ENCODE measurements at regions not wholly inside any gene's neighbourhood (a gene's known extent, or its start where the extent isn't known, plus 50 kb on each side); places are given as distances from the start of the nearest gene placed in this dataset.

- H3K14ac ChIP-seq (ENCODE audit: low read length), result no peak overlapping the region
- H2AK5ac ChIP-seq (ENCODE audit: low read length), result no peak overlapping the region
- no peak overlapping the region for H2BK5ac ChIP-seq (ENCODE audit: low read depth, low read length, poor library complexity)
- H3K79me2 ChIP-seq (ENCODE audit: control insufficient read depth, insufficient read depth, low read length, poor library complexity), result no peaks in the 10 kb centered on the region
- no peak overlapping the region for H4K91ac ChIP-seq (ENCODE audit: low read depth, low read length)
- peaks cover 17 to 18% of the 10 kb centered on the region in 2 experiments for H3K4me1 ChIP-seq (ENCODE audit: control insufficient read depth in 1 of 2, insufficient read depth in 2 of 2, low read length in 2 of 2)
- no peak overlapping the region for H3K23ac ChIP-seq (ENCODE audit: low read length)
- H4K8ac ChIP-seq (ENCODE audit: low read depth, low read length), result no peak overlapping the region
- peaks cover 8% of the 10 kb centered on the region for H3K79me1 ChIP-seq (ENCODE audit: low read length)
- H3K9ac ChIP-seq (ENCODE audit: low read length), result no peak overlapping the region
- H3K18ac ChIP-seq (ENCODE audit: low read length), result no peak overlapping the region
- no peak overlapping the region for H2AFZ ChIP-seq (ENCODE audit: insufficient read depth, low read length, poor library complexity)
- H3K4ac ChIP-seq (ENCODE audit: low read depth, low read length), result no peak overlapping the region
- H3K27ac ChIP-seq (ENCODE audit: low read depth, low read length), result no peak overlapping the region
- H3K36me3 ChIP-seq (ENCODE audit: control insufficient read depth in 1 of 2, insufficient read depth in 2 of 2, low read length in 2 of 2), result no peaks in the 10 kb centered on the region
- H3K4me3 ChIP-seq (ENCODE audit: low read depth, low read length), result no peak overlapping the region
- no peak overlapping the region for H3K4me2 ChIP-seq (ENCODE audit: low read length)
- no peak overlapping the region for H2BK120ac ChIP-seq (ENCODE audit: insufficient read depth, low read length, poor library complexity)
- no peaks in the 10 kb centered on the region for H3K27me3 ChIP-seq (ENCODE audit: insufficient read depth, low read length)
- H4K12ac ChIP-seq (ENCODE audit: low read depth, low read length), result no peak overlapping the region
- DNase-seq, result no peak
- no CpG with 5 or more reads among the region's 4 CpGs for WGBS (ENCODE audit: extremely low coverage, insufficient coverage, insufficient read length)
- H2BK12ac ChIP-seq (ENCODE audit: low read length), result no peak overlapping the region
- no peaks in the 10 kb centered on the region for H3K9me3 ChIP-seq (ENCODE audit: insufficient read depth, low read depth, low read length)
These were observed 393.7 kb downstream of the FOXO1 start for GRCh38 chr13:40272776-40273139.

GRCh38 chr13:40273253-40274025 is 393.0 kb downstream of the FOXO1 start:
- Histone ChIP-seq H3K9ac (ENCODE audit: low read length) (no peak overlapping the region), H3K4me1 (ENCODE audit: control insufficient read depth in 1 of 2, insufficient read depth in 2 of 2, low read length in 2 of 2) (peaks cover 15 to 18% of the 10 kb centered on the region in 2 experiments), H3K14ac (ENCODE audit: low read length) (no peak overlapping the region), H3K27ac (ENCODE audit: low read depth, low read length) (no peak overlapping the region), H3K4ac (ENCODE audit: low read depth, low read length) (no peak overlapping the region), H3K36me3 (ENCODE audit: control insufficient read depth in 1 of 2, insufficient read depth in 2 of 2, low read length in 2 of 2) (no peaks in the 10 kb centered on the region), H3K4me2 (ENCODE audit: low read length) (no peak overlapping the region), H2BK12ac (ENCODE audit: low read length) (peak overlapping the region; percentile 22), H3K9me3 (ENCODE audit: insufficient read depth, low read depth, low read length) (no peaks in the 10 kb centered on the region), H4K91ac (ENCODE audit: low read depth, low read length) (peak overlapping the region; percentile 11), H3K79me2 (ENCODE audit: control insufficient read depth, insufficient read depth, low read length, poor library complexity) (no peaks in the 10 kb centered on the region), H2AFZ (ENCODE audit: insufficient read depth, low read length, poor library complexity) (no peak overlapping the region), H4K12ac (ENCODE audit: low read depth, low read length) (no peak overlapping the region), H4K8ac (ENCODE audit: low read depth, low read length) (peak overlapping the region; percentile 10), H2BK5ac (ENCODE audit: low read depth, low read length, poor library complexity) (no peak overlapping the region), H3K27me3 (ENCODE audit: insufficient read depth, low read length) (no peaks in the 10 kb centered on the region), H2AK5ac (ENCODE audit: low read length) (peak overlapping the region; percentile 76), H3K18ac (ENCODE audit: low read length) (no peak overlapping the region), H3K79me1 (ENCODE audit: low read length) (peaks cover 5% of the 10 kb centered on the region), H3K4me3 (ENCODE audit: low read depth, low read length) (no peak overlapping the region), H3K23ac (ENCODE audit: low read length) (no peak overlapping the region), H2BK120ac (ENCODE audit: insufficient read depth, low read length, poor library complexity) (no peak overlapping the region)
- no CpG with 5 or more reads among the region's 11 CpGs for WGBS (ENCODE audit: extremely low coverage, insufficient coverage, insufficient read length)
- DNase-seq, result no peak

- Histone ChIP-seq H2BK12ac (ENCODE audit: low read length) (peak overlapping the region; percentile 32), H4K8ac (ENCODE audit: low read depth, low read length) (no peak overlapping the region), H3K27me3 (ENCODE audit: insufficient read depth, low read length) (no peaks in the 10 kb centered on the region), H3K36me3 (ENCODE audit: control insufficient read depth in 1 of 2, insufficient read depth in 2 of 2, low read length in 2 of 2) (no peaks in the 10 kb centered on the region), H3K27ac (ENCODE audit: low read depth, low read length) (no peak overlapping the region), H3K9ac (ENCODE audit: low read length) (no peak overlapping the region), H4K12ac (ENCODE audit: low read depth, low read length) (no peak overlapping the region), H3K18ac (ENCODE audit: low read length) (no peak overlapping the region), H3K79me2 (ENCODE audit: control insufficient read depth, insufficient read depth, low read length, poor library complexity) (no peaks in the 10 kb centered on the region), H3K79me1 (ENCODE audit: low read length) (peaks cover 5% of the 10 kb centered on the region), H2AFZ (ENCODE audit: insufficient read depth, low read length, poor library complexity) (no peak overlapping the region), H3K9me3 (ENCODE audit: insufficient read depth, low read depth, low read length) (no peaks in the 10 kb centered on the region), H4K91ac (ENCODE audit: low read depth, low read length) (peak overlapping the region; percentile 13), H3K4me1 (ENCODE audit: control insufficient read depth in 1 of 2, insufficient read depth in 2 of 2, low read length in 2 of 2) (peaks cover 12 to 14% of the 10 kb centered on the region in 2 experiments), H3K4me3 (ENCODE audit: low read depth, low read length) (no peak overlapping the region), H2AK5ac (ENCODE audit: low read length) (no peak overlapping the region), H3K4ac (ENCODE audit: low read depth, low read length) (no peak overlapping the region), H3K23ac (ENCODE audit: low read length) (no peak overlapping the region), H3K4me2 (ENCODE audit: low read length) (no peak overlapping the region), H3K14ac (ENCODE audit: low read length) (no peak overlapping the region), H2BK120ac (ENCODE audit: insufficient read depth, low read length, poor library complexity) (no peak overlapping the region), H2BK5ac (ENCODE audit: low read depth, low read length, poor library complexity) (no peak overlapping the region)
- no peak for DNase-seq
- WGBS (ENCODE audit: extremely low coverage, insufficient coverage, insufficient read length), result no CpG with 5 or more reads among the region's 3 CpGs
These were observed 392.3 kb downstream of the FOXO1 start for GRCh38 chr13:40274103-40274502.

- no peak overlapping the region for H3K4me2 ChIP-seq (ENCODE audit: low read length)
- H2BK12ac ChIP-seq (ENCODE audit: low read length), result peak overlapping the region; percentile 47
- H3K18ac ChIP-seq (ENCODE audit: low read length), result no peak overlapping the region
- no peak overlapping the region for H3K9ac ChIP-seq (ENCODE audit: low read length)
- no peak overlapping the region for H4K12ac ChIP-seq (ENCODE audit: low read depth, low read length)
- H3K23ac ChIP-seq (ENCODE audit: low read length), result no peak overlapping the region
- no peak overlapping the region for H3K27ac ChIP-seq (ENCODE audit: low read depth, low read length)
- H2AK5ac ChIP-seq (ENCODE audit: low read length), result peak overlapping the region; percentile 13
- no peak overlapping the region for H4K91ac ChIP-seq (ENCODE audit: low read depth, low read length)
- H2BK5ac ChIP-seq (ENCODE audit: low read depth, low read length, poor library complexity), result no peak overlapping the region
- no CpG with 5 or more reads among the region's 4 CpGs for WGBS (ENCODE audit: extremely low coverage, insufficient coverage, insufficient read length)
- H2BK120ac ChIP-seq (ENCODE audit: insufficient read depth, low read length, poor library complexity), result no peak overlapping the region
- H3K4ac ChIP-seq (ENCODE audit: low read depth, low read length), result peak overlapping the region; percentile 41
- peaks cover 5% of the 10 kb centered on the region for H3K79me1 ChIP-seq (ENCODE audit: low read length)
- H3K36me3 ChIP-seq (ENCODE audit: control insufficient read depth in 1 of 2, insufficient read depth in 2 of 2, low read length in 2 of 2), result no peaks in the 10 kb centered on the region
- no peaks in the 10 kb centered on the region for H3K27me3 ChIP-seq (ENCODE audit: insufficient read depth, low read length)
- H3K14ac ChIP-seq (ENCODE audit: low read length), result no peak overlapping the region
- no peak overlapping the region for H2AFZ ChIP-seq (ENCODE audit: insufficient read depth, low read length, poor library complexity)
- no peak overlapping the region for H3K4me3 ChIP-seq (ENCODE audit: low read depth, low read length)
- peaks cover 7 to 9% of the 10 kb centered on the region in 2 experiments for H3K4me1 ChIP-seq (ENCODE audit: control insufficient read depth in 1 of 2, insufficient read depth in 2 of 2, low read length in 2 of 2)
- no peaks in the 10 kb centered on the region for H3K9me3 ChIP-seq (ENCODE audit: insufficient read depth, low read depth, low read length)
- H4K8ac ChIP-seq (ENCODE audit: low read depth, low read length), result no peak overlapping the region
- H3K79me2 ChIP-seq (ENCODE audit: control insufficient read depth, insufficient read depth, low read length, poor library complexity), result no peaks in the 10 kb centered on the region
- DNase-seq, result no peak
These were observed 391.3 kb downstream of the FOXO1 start for GRCh38 chr13:40275155-40275554.

All from trophoblast cell (in vitro differentiated cells and primary cell).